Stimulated activated naive CD8-positive, alpha-beta T cell treated with anti-CD3 and anti-CD28 coated beads, Interleukin-15, Interleukin-2, amounts not matched to agents 100 ng/mL and 50 ng/mL, for 24 hours (primary cell): ENCODE measurements at regions not wholly inside any gene's neighbourhood (a gene's known extent, or its start where the extent isn't known, plus 50 kb on each side); places are given as distances from the start of the nearest gene placed in this dataset.

ENCODE experiments used
- H3K27ac Mint-ChIP-seq: one replicate; pipeline ENCODE4 v1.8.0; 2021; ENCODE audit warnings: mild to moderate bottlenecking, mixed read lengths
- H3K27me3 Mint-ChIP-seq: one replicate; pipeline ENCODE4 v1.8.0; 2021; ENCODE audit warnings: mixed read lengths
- H3K36me3 Mint-ChIP-seq: one replicate; pipeline ENCODE4 v1.8.0; 2021; ENCODE audit warnings: low read depth, mixed read lengths
- H3K4me1 Mint-ChIP-seq: one replicate; pipeline ENCODE4 v1.8.0; 2021; ENCODE audit warnings: low read depth, mixed read lengths
- H3K4me3 Mint-ChIP-seq: one replicate; pipeline ENCODE4 v1.8.0; 2021; ENCODE audit warnings: mild to moderate bottlenecking, mixed read lengths
- H3K9me3 Mint-ChIP-seq: one replicate; pipeline ENCODE4 v1.8.0; 2021; ENCODE audit warnings: mixed read lengths

DNA sequence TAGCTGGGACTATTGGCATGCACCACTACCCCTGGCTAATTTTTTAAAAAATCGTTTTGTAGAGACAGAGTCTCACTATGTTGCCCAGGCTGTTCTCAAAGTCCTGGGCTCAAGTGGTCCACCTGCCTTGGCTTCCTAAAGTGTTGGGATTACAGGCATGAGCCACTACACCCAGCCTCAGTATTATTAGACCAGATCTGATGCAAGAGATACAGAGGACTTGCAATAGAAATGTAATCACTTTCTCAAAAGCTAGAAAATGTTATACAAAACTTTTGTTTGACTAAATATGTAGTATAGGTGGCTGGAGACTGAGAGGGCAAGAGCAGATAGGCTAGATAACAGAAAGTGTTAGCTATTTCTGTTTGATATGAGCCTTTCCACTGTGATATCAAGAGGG lies 531.9 kb downstream of the SOX2 start:
- no peaks in the 10 kb centered on the region for H3K36me3 Mint-ChIP-seq
- H3K9me3 Mint-ChIP-seq = no peaks in the 10 kb centered on the region
- H3K4me3 Mint-ChIP-seq = no peak overlapping the region
- H3K27ac Mint-ChIP-seq = no peak overlapping the region
- no peaks in the 10 kb centered on the region for H3K4me1 Mint-ChIP-seq
- H3K27me3 Mint-ChIP-seq = no peaks in the 10 kb centered on the region

DNA sequence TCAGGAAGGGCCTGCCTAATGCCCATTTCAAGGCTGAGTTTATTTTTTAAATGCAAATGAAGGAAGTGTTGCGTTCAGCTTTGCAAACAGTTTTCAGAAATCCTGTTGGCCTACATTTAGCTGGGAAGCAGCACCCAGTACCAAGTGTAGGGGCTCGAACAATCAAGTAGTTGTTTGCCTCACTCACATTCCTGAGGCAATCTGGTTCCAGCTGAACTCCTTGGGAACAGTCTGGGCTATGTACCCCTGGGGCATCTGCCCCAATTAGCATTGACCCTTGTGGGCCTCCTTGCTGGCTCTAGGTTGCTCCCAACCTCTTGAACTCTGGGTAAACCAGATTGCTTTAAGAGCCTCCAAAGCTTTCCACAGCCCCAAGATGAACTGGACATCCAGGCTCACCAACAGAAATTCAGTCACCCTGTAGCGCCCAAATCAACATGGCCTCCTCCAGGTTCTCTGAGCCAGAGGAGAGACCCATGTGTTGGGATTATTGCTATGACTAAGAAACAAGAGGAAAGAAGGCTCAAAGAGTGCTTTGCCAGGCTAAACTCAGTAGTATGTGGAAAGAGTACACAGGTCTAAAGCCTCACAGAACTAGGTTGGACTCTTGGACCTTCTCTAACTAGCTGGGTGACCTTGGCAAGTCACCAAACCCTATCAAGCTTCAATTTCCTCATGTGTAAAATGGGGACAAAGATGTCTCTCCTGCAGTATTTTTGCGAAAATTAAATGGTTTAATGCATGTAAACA lies 532.7 kb downstream of the SOX2 start:
- Mint-ChIP-seq H3K27me3 (no peaks in the 10 kb centered on the region), H3K36me3 (no peaks in the 10 kb centered on the region), H3K9me3 (no peaks in the 10 kb centered on the region), H3K4me1 (no peaks in the 10 kb centered on the region), H3K27ac (no peak overlapping the region), H3K4me3 (no peak overlapping the region)

DNA sequence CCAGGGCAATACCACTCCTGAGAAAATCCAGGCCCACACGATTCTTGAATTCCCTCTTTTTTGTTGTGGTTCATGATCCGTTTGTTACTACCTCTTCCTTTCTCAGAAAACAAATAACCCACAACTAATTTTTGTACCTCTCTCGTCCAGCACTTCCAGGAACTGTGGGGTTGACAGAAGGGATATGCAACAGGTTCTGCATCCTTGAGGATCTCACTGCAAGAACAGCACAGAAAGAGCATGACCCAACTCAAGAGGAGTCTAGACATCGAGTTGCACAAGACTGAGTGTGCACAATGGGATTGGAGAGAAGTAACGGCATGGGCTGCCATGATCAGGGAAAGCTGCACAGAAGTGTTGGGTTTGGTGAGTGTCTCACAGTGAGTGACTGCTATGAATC lies 533.3 kb downstream of the SOX2 start:
- Mint-ChIP-seq H3K36me3 (no peaks in the 10 kb centered on the region), H3K27me3 (no peaks in the 10 kb centered on the region), H3K27ac (no peak overlapping the region), H3K4me1 (no peaks in the 10 kb centered on the region), H3K9me3 (no peaks in the 10 kb centered on the region), H3K4me3 (no peak overlapping the region)

DNA sequence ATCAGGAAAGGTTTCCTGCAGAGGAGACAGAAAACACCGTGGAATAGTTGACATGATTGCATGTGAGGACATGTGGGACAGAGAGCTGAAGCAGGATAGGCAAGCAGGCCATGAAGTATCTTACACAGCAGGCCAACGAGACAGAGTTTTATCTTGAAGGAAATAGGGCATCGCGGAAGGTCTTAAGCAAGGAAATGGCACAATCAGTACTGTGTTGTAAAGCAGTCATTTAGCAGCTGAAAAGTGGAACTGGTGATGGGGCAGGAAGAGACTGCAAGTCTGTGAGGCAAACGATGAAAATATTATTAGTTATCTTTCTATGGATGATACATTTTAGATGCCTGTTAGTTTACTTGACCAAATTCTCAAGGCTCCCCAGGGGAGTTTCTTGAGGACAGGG lies 535.1 kb downstream of the SOX2 start:
- Mint-ChIP-seq H3K27me3 (no peaks in the 10 kb centered on the region), H3K9me3 (no peaks in the 10 kb centered on the region), H3K36me3 (no peaks in the 10 kb centered on the region), H3K4me3 (no peak overlapping the region), H3K4me1 (no peaks in the 10 kb centered on the region), H3K27ac (no peak overlapping the region)

DNA sequence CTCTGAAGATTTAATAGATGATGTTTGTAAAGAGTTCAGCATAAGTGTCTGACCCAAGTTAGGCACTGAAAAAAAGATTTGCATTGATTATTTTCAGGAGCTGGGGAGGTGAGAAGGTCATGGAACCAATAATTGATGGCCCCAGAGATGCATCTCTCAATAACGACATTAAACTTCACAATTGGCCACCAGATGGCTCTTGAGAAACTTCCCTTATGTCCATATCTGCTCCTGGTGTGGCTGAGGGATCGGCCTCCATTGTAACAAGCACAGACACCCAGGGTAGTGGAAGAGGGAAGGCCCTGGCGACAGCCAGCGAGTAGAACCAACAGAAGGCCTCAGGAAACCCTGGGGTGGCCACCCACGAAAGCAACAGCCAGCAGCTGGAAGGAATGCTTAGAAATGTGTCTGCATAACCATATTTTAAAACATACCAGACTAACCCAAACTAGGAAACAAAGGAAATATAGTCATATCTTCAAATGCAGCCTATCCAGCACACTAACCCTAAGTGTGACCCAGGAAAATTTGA lies 536.7 kb downstream of the SOX2 start:
- Mint-ChIP-seq H3K27ac (no peak overlapping the region), H3K9me3 (no peaks in the 10 kb centered on the region), H3K36me3 (no peaks in the 10 kb centered on the region), H3K4me3 (no peak overlapping the region), H3K4me1 (no peaks in the 10 kb centered on the region), H3K27me3 (no peaks in the 10 kb centered on the region)

DNA sequence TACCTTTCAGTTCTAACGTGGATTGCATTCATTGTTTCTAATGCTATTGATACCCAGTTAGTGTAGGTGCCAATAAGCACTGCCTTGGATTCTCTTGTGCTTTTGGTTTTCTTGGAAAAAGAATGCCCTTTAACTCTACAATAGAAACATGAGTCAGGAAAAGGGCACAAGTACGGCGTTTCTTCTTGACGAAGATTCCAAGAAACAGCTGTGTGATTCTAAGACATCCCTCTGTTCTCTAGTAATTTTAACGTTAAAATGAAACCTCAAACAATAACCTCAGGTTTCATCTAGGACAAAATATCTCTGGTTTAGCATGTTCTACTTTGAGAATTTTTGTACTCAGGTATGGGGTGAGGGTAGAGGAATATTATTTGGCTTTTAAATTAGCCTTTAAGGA lies 540.5 kb upstream of the ATP11B start:
- Mint-ChIP-seq H3K36me3 (no peaks in the 10 kb centered on the region), H3K4me3 (no peak overlapping the region), H3K27ac (no peak overlapping the region), H3K27me3 (peaks cover 3% of the 10 kb centered on the region), H3K4me1 (no peaks in the 10 kb centered on the region), H3K9me3 (no peaks in the 10 kb centered on the region)

DNA sequence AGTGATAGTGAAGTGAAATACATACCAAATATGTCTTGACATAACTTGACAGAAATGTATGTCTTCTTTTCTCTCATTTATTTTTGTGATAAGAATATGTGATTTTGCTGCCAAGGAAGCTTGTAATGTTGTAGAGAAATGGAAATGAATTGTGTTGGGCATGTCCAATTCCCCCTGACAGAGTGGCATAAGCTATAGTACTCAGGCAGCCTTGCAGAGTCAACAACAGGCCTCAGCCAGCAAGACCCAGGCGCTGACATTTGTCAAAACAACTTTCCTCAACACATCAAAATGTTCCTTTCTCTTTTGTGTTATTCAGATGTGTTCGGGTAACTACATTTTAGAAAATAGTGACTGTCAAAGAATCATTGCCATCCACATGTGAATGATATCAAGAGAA lies 538.1 kb upstream of the ATP11B start:
- Mint-ChIP-seq H3K9me3 (no peaks in the 10 kb centered on the region), H3K4me1 (no peaks in the 10 kb centered on the region), H3K27me3 (peaks cover 13% of the 10 kb centered on the region), H3K36me3 (no peaks in the 10 kb centered on the region), H3K27ac (no peak overlapping the region), H3K4me3 (no peak overlapping the region)

DNA sequence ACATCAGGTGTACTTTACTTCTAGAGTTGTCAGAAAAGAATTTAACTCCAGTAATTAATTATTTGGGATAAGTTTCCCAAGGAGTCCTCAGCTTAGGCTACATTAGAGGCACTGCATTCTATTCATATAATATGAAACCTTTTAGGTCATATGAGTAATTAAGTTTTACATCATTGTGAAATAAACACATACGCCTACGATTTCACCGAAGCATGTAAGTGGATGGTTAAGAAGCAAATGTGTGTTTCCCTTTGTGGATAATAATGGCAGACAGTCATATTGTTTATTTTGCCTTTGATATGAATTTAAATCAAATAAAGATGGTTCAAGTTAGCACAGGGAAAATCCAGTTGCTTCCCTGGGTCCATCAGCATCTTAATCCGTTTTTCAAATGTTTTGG lies 535.9 kb upstream of the ATP11B start:
- Mint-ChIP-seq H3K4me1 (no peaks in the 10 kb centered on the region), H3K4me3 (no peak overlapping the region), H3K36me3 (no peaks in the 10 kb centered on the region), H3K9me3 (no peaks in the 10 kb centered on the region), H3K27ac (no peak overlapping the region), H3K27me3 (peaks cover 17% of the 10 kb centered on the region)

DNA sequence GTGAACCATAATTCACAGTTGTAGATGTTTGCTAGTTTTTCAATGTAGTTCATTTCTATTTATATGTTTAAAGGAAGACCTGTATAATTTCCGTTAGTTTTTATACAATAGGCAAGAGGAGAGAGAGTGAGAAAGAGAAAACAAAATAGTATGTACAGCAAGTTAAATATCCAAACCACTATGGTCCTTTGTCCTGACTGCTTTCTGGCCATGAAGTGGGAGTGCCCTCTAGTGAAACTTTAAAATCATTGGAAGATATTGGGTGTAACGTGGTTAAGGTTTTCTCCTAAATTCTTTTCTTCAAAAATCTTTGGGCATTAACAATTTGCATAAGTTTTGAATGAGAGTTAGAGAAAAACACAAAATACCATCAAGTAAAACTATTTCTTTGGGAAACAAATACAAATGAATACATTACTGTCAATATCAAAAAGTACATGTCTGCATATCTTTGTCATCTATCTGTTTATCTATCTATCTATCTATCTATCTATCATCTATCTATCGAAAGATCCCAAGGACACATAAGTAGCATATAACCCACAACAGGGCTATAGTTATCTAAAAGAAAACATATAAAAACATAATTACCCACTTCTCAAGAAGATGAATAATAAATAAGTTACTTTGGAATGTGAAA lies 534.6 kb upstream of the ATP11B start:
- Mint-ChIP-seq H3K4me3 (no peak overlapping the region), H3K4me1 (no peaks in the 10 kb centered on the region), H3K27ac (no peak overlapping the region), H3K36me3 (no peaks in the 10 kb centered on the region), H3K9me3 (no peaks in the 10 kb centered on the region), H3K27me3 (peaks cover 17% of the 10 kb centered on the region)

DNA sequence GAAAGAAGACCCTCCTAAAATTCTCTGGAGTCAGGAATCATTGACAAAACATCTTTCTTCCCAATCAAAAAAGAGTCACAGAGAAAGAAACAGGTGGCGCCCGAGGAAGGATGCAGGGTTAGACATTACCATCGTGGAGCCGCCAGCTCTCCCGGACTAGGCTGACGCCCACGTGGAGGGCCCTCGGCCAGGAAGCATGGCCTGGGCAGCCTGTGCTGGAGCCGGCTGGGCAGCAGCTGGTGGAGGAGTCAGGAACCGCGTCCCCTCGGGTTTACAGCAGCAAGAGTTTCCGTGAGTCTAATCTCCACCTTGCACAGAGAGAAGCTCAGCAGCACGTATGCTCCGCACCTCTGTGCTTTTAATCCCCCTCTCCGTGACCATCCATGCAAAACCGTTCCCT lies 533.7 kb upstream of the ATP11B start:
- Mint-ChIP-seq H3K27ac (no peak overlapping the region), H3K36me3 (no peaks in the 10 kb centered on the region), H3K9me3 (no peaks in the 10 kb centered on the region)

DNA sequence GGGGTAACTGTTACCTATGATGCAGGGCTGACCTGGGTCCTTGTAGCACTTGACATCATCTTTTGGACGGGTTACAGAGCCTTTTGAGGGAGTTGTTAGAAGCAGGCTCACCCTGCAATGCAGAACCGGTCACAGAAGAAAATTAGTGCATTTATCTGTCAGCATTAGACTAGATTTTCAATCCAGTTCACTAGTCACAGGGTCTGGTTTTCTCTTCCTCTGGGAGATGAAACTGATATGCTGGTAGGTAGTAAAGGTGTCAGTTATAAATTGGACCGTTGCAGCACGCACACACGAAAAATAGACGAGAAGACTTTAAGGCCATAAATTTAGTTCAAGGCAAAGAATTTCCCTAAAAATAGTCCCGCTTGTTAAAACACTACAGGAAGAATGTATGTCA lies 532.3 kb upstream of the ATP11B start:
- H3K36me3 Mint-ChIP-seq = no peaks in the 10 kb centered on the region

More for the DNA sequence above, 533.7 kb upstream of the ATP11B start:
- Mint-ChIP-seq H3K4me1 (no peaks in the 10 kb centered on the region), H3K4me3 (no peak overlapping the region), H3K27me3 (peaks cover 17% of the 10 kb centered on the region)

DNA sequence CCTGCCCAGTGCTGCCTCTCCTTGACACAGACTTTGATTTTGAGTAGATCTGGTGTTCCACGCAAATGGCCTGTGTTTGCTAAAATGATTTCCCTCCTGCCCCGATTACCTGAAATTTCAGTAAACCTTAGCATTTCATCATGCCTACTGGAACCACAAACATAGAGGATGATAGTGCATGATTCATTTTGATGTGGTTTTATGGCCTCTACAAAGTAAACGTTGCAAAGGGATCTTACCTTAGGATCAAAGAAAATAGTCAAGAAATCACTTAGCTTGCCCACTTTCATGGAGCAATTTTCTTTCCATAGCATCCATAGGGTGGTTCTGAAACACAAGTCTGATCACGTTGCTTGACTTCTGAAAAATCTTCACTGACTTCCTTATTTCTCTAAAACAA lies 524.6 kb upstream of the ATP11B start:
- Mint-ChIP-seq H3K4me3 (no peak overlapping the region), H3K36me3 (no peaks in the 10 kb centered on the region), H3K27me3 (no peaks in the 10 kb centered on the region), H3K4me1 (no peaks in the 10 kb centered on the region), H3K9me3 (no peaks in the 10 kb centered on the region), H3K27ac (no peak overlapping the region)

More for the DNA sequence above, 532.3 kb upstream of the ATP11B start:
- Mint-ChIP-seq H3K9me3 (no peaks in the 10 kb centered on the region), H3K4me3 (no peak overlapping the region), H3K27ac (no peak overlapping the region), H3K4me1 (no peaks in the 10 kb centered on the region), H3K27me3 (peaks cover 14% of the 10 kb centered on the region)

DNA sequence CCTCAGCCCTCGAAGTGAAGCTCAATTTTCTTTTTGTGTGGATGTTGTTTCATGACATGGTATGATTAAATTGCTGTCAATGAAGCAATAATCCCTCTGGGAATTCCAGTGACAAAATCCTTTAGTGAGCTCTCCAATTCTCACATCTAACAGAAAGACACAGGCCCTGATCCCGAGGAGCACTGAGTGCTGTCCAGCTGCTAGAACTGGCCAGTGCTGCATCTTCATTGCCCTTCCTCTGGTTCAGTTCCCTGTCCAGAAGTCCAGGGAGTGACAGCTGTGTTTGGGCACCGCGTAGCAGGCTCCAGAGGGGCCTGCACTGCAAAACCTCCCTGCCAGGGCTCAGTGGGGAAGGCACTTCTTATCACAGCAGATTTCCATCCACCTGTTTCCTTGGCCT lies 516.8 kb upstream of the ATP11B start:
- Mint-ChIP-seq H3K36me3 (no peaks in the 10 kb centered on the region), H3K9me3 (peaks cover 4% of the 10 kb centered on the region), H3K27ac (no peak overlapping the region), H3K4me3 (no peak overlapping the region), H3K27me3 (no peaks in the 10 kb centered on the region), H3K4me1 (no peaks in the 10 kb centered on the region)

DNA sequence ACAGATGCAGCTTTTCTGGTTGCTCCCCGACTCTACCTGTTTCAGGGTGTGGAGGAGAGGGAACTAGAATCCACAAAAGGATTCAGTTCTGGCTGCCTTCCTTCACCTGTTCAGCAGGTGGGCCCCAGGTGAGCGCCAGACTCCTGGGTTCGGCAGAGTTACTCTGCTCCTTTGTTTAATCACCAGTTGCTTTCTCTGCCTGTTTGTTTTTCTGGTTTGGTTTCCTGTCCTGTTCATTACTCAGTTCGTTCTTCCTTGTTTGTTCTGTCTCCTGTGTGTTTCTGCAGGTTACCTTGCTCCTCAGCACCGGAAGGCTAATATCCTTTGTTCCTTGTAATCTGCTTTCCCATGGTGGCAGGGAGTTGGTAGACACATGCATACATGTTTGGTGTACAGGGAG lies 508.5 kb upstream of the ATP11B start:
- no peaks in the 10 kb centered on the region for H3K36me3 Mint-ChIP-seq
- H3K9me3 Mint-ChIP-seq = peaks cover 4% of the 10 kb centered on the region
- no peak overlapping the region for H3K27ac Mint-ChIP-seq
- H3K4me1 Mint-ChIP-seq = no peaks in the 10 kb centered on the region
- H3K27me3 Mint-ChIP-seq = no peaks in the 10 kb centered on the region
- H3K4me3 Mint-ChIP-seq = no peak overlapping the region

DNA sequence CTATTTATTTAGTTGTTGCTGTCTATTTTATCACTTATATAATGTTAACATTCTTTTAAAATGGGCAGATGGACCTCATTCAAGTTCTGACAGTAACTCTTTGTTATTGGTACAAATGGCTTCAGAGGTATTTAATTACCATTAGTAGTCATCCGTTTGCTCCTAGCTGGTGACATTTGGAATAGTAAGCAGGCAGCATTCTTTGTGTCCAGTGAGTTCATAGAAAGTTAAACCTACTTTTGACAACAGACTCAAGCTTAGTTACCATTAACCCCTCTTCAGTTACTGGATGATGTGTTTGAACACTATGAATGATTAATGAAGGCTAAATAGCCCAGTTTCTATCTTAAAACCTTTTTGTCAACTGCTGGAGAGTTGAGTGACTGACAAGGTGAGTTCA lies 500.7 kb upstream of the ATP11B start:
- H3K36me3 Mint-ChIP-seq = no peaks in the 10 kb centered on the region
- no peaks in the 10 kb centered on the region for H3K4me1 Mint-ChIP-seq
- H3K27ac Mint-ChIP-seq = no peak overlapping the region
- no peaks in the 10 kb centered on the region for H3K9me3 Mint-ChIP-seq
- no peaks in the 10 kb centered on the region for H3K27me3 Mint-ChIP-seq
- no peak overlapping the region for H3K4me3 Mint-ChIP-seq

DNA sequence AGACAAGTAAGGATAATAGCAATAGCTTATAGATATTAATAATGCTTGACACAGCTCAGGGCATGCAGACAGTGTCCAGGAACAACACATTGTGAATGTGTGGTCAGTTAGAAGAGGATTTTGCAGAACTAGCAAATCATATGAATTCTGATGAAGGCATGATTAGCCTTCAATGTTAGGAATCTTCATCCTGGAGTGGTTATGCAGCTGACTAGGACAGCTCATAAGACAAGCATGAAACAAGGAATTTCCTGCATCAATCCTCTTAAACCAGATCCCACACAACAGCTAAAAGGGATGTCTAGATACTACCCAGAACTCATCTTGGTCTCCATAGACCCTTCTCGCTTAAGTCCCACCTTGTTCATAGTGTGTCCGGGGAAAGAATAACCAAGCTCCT lies 499.0 kb upstream of the ATP11B start:
- no peaks in the 10 kb centered on the region for H3K36me3 Mint-ChIP-seq
- H3K27me3 Mint-ChIP-seq = no peaks in the 10 kb centered on the region
- no peak overlapping the region for H3K4me3 Mint-ChIP-seq
- no peaks in the 10 kb centered on the region for H3K9me3 Mint-ChIP-seq
- no peak overlapping the region for H3K27ac Mint-ChIP-seq
- H3K4me1 Mint-ChIP-seq = no peaks in the 10 kb centered on the region
